HG02678 (cell line): ENCODE measurements at regions not wholly inside any gene's neighbourhood (a gene's known extent, or its start where the extent isn't known, plus 50 kb on each side); places are given as distances from the start of the nearest gene placed in this dataset.

Source experiments
- ATAC-seq: cut with Tn5 transposase; IDR thresholded peaks from one replicate; pipeline ENCODE4 v1.9.1; 2021; ENCODE audit warnings: mild to moderate bottlenecking, moderate library complexity; ENCODE audit not compliant: unreplicated experiment

DNA sequence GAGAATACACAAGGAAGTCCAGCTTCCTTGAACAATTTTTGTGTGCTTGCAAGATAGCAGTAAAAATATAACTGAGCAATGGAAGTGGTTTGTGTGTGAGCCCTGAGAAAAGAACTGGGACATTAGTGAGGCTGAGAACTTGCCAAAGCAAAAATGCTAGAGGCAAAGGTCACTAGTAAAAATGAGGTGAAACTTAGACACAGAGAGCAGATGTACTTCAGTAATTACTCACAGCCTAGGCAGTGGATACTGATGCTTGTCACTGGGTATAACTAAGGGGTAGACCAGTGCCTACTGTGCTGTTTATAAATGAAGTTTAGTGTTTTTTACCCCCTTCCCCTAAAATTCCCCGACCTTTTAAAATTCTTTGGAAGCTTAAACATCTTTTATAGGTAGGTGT lies 450.1 kb downstream of the LPIN1 start:
- ATAC-seq = no peak

DNA sequence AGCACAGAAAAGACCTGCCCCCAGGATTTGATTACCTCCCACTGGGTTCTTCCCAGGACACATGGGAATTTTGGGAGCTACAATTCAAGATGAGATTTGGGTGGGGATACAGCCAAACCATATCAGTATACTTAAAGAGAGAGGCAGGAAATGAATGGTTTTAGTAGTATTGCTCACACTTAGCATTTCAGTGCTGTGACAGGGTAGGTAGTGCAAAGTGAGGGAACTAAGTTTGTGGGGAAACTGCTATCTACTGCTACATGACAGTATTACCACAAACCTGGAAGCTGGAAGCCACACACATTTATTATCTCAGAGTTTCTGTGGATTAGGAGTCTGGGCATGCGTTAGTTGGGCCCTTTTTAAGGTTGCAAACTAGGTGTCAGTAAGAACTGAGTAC lies 450.7 kb downstream of the LPIN1 start:
- ATAC-seq = no peak

DNA sequence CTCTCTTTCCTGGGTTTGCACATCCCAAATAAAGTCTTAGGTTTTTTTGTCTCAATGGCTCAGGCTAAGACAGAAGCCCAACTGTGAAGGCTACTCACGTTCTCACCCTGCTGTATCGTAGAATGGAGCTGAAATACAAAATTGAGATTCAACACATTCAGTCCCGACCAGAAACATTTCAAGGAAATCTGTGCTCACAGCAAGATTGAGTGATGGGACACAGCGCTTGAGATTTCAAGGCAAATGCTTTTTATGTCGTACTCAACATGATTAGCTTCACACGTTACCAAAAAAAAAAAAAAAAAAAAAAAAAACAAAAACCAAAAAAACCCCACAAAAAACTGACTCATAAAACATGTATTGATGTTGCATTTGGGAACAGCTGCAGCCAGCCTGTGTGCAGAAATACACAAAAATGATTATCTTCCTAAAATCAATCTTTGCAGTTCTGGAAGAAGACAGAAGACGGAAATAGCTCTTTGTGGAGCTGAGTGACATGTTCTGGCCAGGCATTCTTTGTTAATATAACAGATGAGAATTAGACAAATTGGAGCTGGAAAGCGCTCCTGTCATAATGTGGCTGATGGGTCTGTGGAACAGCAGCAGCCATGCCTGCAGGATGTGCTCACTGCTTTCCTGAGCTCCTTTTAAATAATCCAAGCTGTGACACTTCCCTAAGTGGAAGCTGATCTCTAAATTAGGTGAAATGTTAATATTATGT lies 453.2 kb downstream of the LPIN1 start:
- ATAC-seq = no peak

DNA sequence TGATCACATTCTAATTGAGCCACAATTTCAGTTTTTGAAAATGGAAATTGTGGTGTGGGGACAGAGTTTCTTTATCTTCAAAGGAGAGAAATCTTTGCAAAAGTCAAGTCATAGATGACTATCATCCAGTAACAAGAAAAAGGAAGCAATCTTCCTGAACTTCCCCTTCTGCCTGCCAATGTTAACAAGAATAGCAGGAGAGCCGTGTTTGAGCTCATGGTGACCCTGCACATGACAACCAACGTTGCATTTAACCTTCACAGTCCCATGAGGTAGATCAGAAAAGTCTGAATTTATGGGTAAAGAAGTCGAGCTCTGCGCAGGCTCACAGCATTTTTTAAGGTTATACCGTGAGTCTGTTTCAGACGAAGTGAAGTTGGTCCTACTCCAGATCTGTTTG lies 454.9 kb downstream of the LPIN1 start:
- no peak for ATAC-seq

DNA sequence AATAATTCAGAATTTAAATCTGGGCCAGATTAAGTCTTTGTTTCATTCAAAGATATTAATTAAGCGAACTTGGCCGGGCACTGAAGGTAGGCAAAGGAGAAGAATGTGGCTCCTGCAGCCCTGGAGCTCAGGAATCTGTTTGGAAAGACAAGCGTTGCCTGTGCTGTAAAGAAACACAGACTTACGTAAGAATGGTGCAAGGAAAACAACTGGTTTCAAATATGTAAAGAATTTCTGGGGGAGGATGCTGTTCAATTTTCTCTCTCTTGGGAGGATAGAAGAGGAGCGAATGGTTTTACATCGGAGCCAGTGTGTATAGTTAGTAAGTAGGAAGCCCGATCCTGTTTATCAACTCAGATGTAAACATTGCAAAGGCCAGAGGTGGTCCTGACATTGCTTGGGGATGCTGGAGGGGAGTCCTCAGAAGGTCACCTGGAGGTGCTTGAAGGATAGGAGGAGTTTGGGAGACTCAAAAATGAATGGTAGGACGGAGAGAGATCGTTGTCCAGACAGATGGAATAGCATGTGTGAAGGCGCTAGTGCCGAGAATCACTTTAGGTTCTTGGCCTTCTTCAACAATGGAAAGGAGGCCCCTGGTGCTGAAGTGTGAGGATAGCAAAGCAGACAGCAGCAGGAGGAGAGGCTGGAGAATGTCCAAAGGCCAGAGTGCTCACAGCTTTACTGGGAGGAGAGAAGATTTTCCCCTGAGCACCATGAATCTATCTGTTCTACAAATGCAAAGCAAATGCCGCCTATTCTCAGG lies 456.1 kb downstream of the LPIN1 start:
- no peak for ATAC-seq

DNA sequence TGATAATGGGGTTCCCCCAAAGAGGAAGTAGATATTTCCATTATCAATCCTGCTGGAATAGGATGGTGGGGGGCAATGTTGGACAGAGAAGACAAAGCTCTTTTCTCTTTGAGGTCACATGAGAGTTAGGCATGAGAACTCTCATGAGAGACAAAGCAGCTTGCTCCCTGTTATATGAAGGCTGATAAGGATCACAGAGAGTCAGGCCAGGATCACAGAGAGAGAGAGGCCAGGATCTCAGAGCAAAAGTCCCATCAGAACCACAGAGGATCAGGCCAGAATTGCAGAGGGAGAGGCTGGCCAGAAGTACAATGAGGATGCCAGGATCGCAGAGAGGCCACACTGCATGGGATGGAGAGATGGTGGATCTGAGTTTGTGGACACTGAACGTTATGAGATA lies 457.1 kb downstream of the LPIN1 start:
- no peak for ATAC-seq

DNA sequence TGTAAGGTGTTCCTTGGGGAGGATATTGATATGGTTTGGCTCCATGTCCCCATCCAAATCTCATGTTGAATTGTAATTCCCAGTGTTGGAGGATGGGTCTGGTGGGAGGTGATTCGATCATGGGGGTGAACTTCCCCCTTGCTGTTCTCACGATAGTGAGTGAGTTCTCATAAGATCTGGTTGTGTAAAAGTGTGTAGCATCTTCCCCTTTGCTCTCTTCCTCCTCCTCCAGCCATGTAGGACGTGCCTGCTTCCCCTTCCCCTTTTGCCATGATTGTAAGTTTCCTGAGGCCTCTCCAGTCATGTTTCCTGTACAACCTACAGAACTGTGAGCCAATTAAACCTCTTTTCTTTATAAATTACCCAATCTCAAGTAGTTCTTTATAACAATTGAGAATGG lies 458.7 kb downstream of the LPIN1 start:
- ATAC-seq = no peak

DNA sequence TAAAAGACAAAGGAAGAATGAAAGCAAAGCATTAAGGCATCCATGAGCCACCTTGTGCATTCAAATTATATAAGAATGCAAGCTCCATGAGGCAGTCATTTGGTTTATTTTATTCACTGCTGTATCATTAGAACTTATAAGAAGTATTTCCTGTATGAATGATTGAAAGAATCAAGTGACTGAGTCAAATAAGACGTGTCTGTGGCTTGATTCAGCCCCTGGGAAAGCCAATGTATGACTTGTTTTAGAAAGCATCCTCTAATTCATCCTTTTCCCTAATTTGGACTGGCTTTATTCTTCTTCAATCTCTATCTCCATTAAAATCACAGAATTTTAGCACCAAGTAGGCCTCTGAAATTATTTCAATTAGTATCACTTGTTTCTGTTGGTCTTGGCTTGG lies 461.1 kb downstream of the LPIN1 start:
- no peak for ATAC-seq

DNA sequence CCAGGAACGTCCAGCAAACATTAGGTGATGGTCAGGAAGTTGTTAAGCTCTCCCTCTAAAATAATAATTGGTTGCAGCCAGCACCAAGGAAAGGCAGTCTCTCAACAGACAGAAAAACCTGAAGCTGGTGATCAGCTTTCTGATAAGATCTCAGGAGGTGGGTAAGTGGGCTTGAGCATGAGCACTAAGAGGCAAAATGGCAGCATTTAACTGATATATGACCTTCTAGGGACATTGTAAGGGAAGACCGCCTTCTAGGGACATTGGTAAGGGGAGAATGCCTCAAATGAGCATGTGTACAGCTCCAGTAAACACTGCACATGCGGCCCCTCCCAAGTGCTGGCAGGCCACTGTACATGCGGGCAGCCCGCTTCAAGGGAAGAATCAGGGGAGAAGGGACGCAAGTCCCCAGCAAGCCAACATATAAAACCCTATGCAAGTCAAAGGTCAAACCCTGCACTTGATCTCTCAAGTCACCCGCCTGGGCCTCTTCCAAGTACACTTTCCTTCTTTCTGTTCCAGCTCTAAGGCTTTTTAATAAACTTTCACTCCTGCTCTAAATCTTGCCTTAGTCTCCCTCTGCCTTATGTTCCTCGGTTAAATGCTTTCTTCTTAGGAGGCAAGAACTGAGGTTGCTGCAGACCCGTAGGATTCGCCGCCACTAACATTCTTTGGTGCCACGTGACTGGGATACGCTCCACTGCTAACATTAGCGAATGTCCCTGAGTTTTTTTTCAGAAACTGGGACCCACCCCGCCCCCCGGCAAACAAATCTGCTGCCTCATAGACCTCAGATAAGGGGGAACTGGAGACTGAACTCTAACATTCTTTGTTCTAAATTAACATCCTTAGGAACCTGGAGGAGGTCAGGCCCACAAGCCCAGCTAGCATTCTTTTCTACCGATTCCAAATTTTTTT lies 463.8 kb downstream of the LPIN1 start:
- ATAC-seq = no peak

DNA sequence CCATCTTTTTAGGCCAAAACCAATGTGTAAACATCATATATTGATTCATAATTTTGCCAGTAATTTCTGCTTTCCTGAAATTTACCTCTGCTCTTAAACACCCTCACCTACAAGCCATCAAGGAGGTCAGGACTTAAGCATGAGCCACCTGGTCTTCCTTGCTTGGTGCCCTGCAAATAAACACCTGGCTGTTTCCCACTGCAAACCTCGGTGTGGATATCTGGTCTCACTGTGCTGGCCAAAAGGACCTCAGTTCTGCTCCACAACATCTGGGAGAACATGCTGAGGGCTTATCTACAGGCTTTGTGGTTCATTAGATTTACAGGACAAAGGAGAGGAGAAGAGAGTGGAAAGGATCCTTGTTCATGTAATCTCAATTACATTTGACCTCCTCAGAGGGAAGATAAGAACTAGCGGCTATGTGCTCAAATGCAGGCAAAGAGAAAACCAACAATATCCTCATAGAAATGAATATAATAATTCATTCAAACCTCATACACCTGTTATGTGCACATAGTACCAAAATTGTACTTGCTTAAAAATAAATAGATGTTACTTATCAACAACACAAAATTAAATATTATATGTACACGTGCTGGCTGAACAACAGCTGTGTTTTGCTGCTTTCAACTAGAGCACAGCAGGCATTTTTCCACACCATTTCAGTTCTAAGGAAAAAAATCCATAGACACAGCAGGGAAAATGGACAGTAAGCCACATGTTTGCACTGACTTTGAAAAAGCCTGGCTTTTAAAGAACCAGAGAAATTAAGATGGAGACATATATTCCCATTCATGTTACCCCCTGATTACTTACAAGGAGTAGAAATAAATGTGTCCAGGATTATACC lies 465.1 kb downstream of the LPIN1 start:
- ATAC-seq = no peak

DNA sequence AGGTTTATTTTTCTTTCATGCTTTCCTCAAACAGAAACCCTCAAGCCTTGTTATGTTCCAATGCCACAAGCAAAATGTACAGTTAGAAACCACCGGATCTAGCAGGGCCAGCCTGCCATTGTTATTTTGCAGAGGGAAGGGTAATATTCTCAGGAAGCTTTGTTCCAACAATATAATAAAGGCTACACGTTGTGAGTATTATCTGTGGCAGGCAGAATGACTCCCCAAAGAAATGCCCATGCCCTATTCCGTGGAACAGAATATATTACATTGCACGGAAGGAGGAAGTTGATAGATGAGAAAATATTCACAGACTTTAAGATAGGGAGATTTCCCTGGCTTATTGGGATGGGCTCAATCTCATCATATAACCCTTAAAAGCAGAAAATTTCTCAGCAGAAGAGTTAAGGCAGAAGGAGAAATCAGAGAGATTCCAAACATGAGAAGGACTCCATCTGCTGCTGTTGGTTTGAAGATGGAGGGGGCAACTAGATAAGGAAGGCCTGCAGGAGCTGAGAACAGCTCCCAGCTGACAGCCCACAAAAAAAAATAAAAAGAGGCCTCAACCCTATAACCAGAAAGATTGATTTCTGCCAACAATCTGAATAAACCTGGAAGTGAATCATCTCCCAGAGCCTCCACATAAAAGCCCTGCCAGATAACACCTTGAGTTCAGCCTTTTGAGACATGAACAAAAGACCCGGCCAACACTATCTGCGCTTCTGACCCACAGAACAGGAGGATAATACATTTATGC lies 466.6 kb downstream of the LPIN1 start:
- no peak for ATAC-seq

DNA sequence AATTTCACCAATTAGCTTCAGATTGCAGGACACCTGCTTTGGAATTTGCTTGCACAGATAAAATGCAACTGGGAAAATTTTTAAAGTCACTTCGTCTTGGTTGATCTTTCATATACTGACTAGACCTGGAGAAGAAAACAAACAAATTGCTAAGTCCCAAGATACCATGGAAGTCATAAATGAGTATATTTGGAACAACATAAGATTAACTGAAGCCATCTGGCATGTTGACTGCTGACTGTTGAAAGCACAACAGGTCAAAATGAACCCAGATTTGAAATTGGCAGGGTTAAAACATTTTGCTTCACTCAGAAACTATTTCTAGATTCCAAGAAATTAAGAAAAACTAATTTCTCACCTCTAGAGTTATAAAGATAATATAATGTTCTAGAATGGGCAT lies 470.7 kb downstream of the LPIN1 start:
- no peak for ATAC-seq

DNA sequence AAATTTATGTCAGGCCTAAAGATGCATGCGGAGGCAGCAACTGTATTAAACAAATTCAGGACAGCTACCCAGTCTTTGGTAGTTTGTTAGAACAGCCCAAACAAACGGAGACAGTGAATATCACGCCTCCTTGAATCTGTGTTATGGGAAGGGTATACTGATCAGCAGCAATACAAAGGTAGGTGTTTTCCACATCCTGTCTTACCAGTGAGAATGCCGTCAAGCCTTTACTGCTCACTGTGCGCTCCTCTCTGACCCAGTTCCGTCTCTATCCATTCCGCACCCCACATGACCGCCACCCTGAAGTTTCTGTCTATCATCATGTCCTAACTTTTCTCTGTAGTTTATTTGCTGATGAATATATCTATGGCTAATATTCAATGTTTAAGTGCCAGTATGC lies 473.3 kb downstream of the LPIN1 start:
- ATAC-seq = no peak

DNA sequence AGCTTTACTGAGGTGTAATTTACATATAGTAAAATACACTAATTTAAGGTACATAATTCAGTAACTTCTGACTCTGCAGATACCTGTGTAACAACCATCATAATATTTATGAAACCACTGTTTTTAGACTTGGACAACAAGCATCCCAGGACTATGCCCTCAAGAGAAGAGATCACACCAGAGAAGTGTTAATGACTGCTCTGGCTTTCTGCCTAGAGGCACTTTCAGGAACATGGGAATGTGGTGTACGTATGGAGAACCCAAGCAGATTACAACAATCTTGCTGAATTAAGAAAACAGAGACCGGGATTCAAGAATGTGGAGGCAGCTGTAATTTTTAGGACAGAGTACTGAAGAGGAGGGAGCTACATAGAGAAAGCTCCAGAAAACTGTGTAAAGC lies 475.2 kb downstream of the LPIN1 start:
- no peak for ATAC-seq

DNA sequence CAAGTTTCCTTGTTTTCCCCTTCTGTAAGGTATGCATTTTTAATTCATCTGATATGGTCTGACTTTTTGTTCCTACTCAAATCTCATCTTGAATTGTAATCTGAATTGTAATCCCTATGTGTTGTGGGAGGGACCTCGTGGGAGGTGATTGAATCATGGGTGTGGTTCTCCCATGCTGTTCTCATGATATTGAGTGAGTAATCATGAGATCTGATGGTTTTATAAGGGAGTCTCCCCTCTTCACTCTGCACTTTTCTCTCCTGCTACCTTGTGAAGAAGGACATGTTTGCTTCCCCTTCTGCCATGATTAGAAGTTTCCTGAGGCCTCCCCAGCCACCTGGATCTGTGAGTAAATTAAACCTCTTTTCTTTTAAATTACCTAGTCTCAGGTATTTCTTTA lies 476.1 kb downstream of the LPIN1 start:
- no peak for ATAC-seq

DNA sequence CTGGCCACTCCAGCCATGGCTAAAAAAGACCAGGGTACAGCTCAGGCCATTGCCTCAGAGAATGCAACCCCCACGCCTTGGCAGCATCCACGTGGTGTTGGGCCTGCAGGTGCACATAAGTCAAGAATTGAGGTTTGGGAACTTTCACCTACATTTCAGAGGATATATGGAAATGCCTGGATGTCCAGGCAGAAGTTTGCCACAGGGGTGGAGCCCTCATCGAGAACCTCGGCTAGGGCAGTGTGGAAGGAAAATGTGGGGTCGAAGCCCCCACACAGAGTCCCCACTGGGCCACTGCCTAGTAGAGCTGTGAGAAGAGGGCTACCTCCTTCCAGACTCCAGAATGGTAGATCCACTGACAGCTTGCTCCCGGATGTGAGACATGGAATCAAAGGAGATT lies 477.3 kb downstream of the LPIN1 start:
- no peak for ATAC-seq

DNA sequence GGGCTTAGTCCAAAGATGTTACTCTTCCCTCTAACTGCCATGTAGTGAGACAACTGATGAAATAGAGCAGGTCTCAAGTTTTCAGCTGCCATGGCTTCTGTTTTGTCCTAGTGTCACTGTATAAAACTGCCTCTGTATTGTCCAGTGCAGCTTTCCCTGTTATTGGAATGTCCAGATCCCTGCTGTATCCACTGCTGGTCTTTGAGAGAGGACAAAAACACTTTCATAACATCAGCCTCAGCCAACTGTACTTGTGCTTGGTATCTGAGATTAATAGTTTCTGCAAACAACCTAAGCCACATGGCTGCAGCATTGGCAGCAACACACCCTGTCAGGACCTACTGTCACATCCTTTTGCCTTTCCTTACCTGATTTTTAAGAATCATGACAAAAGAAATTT lies 480.2 kb downstream of the LPIN1 start:
- ATAC-seq = no peak

DNA sequence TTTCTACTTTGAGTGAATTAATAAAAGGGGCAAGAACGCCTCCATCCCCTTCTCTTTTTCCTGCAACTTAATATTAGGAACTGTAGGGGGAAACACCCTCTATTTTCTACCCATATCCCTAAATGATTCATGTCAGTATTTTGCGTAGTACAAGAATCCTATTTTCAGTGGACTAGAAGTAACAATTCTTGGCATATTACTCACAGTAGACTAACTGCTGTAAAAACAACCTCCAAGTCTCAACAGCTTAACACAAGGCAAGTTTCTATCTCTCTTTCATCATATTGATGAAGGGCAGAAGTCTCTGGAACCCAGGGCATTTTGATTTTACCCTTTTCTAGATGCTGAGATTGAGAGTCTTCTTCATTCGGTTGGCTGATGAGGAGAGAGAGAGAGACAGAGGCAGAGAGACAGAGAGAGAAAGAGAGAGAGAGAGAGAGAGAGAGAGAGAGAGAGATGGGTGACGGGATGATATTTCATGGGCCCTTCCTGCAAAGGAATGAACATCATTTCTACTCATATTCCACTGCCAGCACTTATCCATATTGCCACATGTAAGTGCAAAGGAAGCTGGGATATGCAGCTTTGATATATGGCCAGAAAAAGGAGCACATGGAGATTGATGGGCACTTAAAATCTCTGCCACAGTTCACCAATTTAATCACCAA lies 481.6 kb downstream of the LPIN1 start:
- no peak for ATAC-seq

DNA sequence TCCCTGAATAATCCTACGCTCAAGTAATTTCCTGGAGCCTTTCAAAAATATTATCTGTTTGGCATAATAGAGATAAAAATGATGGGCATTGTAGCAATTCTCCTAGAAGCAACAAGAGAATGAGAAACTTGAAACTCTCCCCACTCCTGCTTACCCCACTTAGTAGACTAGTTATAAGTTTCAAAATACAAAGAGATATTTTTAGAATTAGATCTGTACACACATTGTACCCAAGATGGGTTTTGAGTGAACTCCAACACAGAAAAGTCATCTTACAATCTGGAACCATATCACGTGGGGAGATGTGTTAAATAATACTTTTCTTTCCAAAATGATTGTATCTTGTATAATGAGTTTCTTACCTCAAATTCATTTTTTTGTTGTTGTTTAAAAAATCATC lies 484.9 kb downstream of the LPIN1 start:
- no peak for ATAC-seq
